Right lobe of liver (tissue), 6 donors: ENCODE measurements at regions not wholly inside any gene's neighbourhood (a gene's known extent, or its start where the extent isn't known, plus 50 kb on each side); places are given as distances from the start of the nearest gene placed in this dataset.

Experiments
- ATAC-seq, 4 donors: fragments of 200-7000 bp; cut with Tn5 transposase; one replicate each; pipeline ENCODE4 v1.9.1; 2020; ENCODE audit warnings: mild to moderate bottlenecking in 4 of 4, moderate library complexity in 4 of 4
- DNase-seq, 3 donors: peaks; one replicate each; pipeline ENCODE4 v3.0.0-alpha.2; 2020
- H3K27ac ChIP-seq, 3 donors: fragments of 200-600 bp; one replicate each; pipeline ENCODE4 v1.8.0; 2022
- H3K27me3 ChIP-seq, 2 donors: fragments of 200-600 bp; one replicate each; pipeline ENCODE4 v1.8.0; 2022
- H3K36me3 ChIP-seq, 4 donors: fragments of 200-600 bp; sonication (generic) in 1 of 4; one replicate each; pipeline versions ENCODE4 v1.5.1 to v1.8.0; 2017 to 2022; ENCODE audit warnings: control low read depth in 1 of 4
- H3K4me1 ChIP-seq, 4 donors: fragments of 200-600 bp; sonication (generic) in 1 of 4; one replicate each; pipeline versions ENCODE4 v1.5.1 to v1.8.0; 2017 to 2022; ENCODE audit warnings: control low read depth in 1 of 4
- H3K4me3 ChIP-seq, 3 donors: fragments of 200-600 bp; one replicate each; pipeline ENCODE4 v1.8.0; 2022
- H3K9me3 ChIP-seq, 4 donors: fragments of 200-600 bp; sonication (generic) in 1 of 4; one replicate each; pipeline versions ENCODE4 v1.5.1 to v1.8.0; 2017 to 2022; ENCODE audit warnings: control low read depth in 1 of 4
- POLR2A ChIP-seq: fragments of 450-650 bp; IDR thresholded peaks from one replicate; pipeline ENCODE4 v1.6.1; 2017; ENCODE audit warnings: antibody characterized with exemption, mild to moderate bottlenecking
- WGBS: methylation state at CpG from one replicate; pipeline ENCODE4 v1.1.6; 2018; ENCODE audit warnings: low coverage, low lambda C conversion rate; ENCODE audit not compliant: insufficient coverage; ENCODE audit errors: missing lambda C conversion rate; 5-methylcytosine and 5-hydroxymethylcytosine counted together
- intact Hi-C, 2 donors: fragments of 100-400 bp; cut with DNase I; formaldehyde crosslinking; loops; one replicate each; pipeline versions ENCODE4 v1.11.2 to v1.14.1; 2022
- TF ChIP-seq, protein P1 (sequence below), 4 donors: fragments of 200-600 bp in 3 of 4; fragments of 450-650 bp in 1 of 4; IDR thresholded peaks; one replicate each; pipeline versions ENCODE4 v1.5.1 to v1.8.0; 2016 to 2022; ENCODE audit warnings: antibody characterized with exemption in 4 of 4, mild to moderate bottlenecking in 2 of 4
- donor health status: DM: no; HTN: yes; CAD: no.
- donor health status: DM: no; HTN: no; CAD: no.
- donor health status: DM: no; HTN: no; CAD: no.
- donor health status: DM: no; HTN: yes; CAD: no.
- donor health status: DM: no; HTN: yes; CAD: no.

DNA sequence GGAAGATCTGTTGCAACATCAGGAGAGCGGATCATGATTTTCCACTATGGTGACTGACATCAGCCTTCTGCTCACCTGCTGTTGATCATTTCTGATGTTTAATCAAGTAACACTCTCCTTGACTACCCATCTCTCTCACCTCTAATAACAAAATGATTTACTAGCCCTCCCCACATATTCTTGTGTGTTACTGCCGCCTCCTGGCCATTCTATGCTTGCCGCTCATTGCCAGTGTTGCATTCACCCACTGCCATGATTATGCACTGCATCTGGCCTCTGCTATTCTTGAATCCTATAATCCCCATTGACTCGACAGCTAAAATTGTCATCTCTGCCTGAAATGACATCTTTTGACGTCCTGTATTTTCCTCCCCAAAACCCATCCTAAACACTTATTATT lies 113.8 kb downstream of the RERGL start:
- DNase-seq (no peak), ATAC-seq (no peak)
- H3K27me3 ChIP-seq = no peaks in the 10 kb centered on the region
- intact Hi-C loops = no loop called here
- H3K27ac ChIP-seq = no peak overlapping the region
- H3K4me1 ChIP-seq = no peaks in the 10 kb centered on the region
- WGBS = 34% methylated on average over 5 of the region's 5 CpGs
- H3K9me3 ChIP-seq = no peaks in the 10 kb centered on the region
- H3K36me3 ChIP-seq = no peaks in the 10 kb centered on the region
- no peak overlapping the region for H3K4me3 ChIP-seq
- TF ChIP-seq POLR2A = no peak
- TF ChIP-seq, protein P1, sequence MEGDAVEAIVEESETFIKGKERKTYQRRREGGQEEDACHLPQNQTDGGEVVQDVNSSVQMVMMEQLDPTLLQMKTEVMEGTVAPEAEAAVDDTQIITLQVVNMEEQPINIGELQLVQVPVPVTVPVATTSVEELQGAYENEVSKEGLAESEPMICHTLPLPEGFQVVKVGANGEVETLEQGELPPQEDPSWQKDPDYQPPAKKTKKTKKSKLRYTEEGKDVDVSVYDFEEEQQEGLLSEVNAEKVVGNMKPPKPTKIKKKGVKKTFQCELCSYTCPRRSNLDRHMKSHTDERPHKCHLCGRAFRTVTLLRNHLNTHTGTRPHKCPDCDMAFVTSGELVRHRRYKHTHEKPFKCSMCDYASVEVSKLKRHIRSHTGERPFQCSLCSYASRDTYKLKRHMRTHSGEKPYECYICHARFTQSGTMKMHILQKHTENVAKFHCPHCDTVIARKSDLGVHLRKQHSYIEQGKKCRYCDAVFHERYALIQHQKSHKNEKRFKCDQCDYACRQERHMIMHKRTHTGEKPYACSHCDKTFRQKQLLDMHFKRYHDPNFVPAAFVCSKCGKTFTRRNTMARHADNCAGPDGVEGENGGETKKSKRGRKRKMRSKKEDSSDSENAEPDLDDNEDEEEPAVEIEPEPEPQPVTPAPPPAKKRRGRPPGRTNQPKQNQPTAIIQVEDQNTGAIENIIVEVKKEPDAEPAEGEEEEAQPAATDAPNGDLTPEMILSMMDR (IDR thresholded peaks at IDR 0.05) = no peak

DNA sequence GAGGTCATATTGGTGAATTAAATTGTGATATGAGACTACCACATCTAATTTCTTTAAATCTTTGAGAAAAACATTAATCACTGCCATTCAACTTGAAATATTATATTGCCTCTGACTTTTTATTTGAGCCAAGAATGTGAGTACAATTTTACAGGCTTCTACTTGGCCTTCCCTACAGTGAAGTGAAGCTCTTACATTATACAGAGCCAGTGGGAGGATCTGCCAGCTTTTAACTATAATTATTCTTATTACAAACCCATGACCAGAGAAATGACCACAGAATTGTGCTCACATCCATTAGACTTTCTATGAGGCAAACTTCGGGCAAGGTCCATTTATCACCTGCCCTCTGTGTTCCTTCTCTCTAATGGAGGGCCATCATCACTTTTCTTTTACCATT lies 114.2 kb downstream of the RERGL start:
- Histone ChIP-seq H3K27me3 (no peaks in the 10 kb centered on the region), H3K27ac (no peak overlapping the region), H3K4me1 (no peaks in the 10 kb centered on the region), H3K4me3 (no peak overlapping the region), H3K9me3 (no peaks in the 10 kb centered on the region), H3K36me3 (no peaks in the 10 kb centered on the region)
- TF ChIP-seq, protein P1 (IDR thresholded peaks at IDR 0.05) = no peak
- no peak for TF ChIP-seq POLR2A
- WGBS = 38% methylated on average over 1 of the region's 1 CpG
- ATAC-seq = no peak
- DNase-seq = no peak
- intact Hi-C loops = no loop called here

DNA sequence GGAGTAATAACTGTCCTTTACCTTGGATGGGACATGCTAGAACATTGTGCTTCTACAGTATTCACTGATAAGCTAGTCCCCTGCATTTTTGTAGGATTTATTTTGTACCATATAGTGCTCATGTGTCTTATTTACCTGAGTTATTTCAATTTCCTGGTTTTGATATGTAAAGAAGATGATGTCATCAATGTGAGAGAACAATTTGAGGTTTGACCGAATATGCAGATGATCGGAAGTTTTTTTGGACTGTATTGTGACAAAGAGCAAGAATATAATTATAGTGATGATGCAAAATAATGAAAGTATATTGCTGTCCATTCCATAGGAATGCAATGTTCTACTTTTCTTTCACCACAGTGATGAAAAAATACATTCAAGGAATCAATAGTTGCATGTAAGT lies 114.8 kb downstream of the RERGL start:
- ATAC-seq (no peak), DNase-seq (no peak)
- WGBS = 90% methylated on average over 2 of the region's 2 CpGs
- no peaks in the 10 kb centered on the region for H3K4me1 ChIP-seq
- TF ChIP-seq, protein P1 (IDR thresholded peaks at IDR 0.05) = no peak
- TF ChIP-seq POLR2A = no peak
- no peak overlapping the region for H3K27ac ChIP-seq
- intact Hi-C loops = no loop called here
- no peaks in the 10 kb centered on the region for H3K36me3 ChIP-seq
- no peaks in the 10 kb centered on the region for H3K9me3 ChIP-seq
- no peak overlapping the region for H3K4me3 ChIP-seq
- no peaks in the 10 kb centered on the region for H3K27me3 ChIP-seq

DNA sequence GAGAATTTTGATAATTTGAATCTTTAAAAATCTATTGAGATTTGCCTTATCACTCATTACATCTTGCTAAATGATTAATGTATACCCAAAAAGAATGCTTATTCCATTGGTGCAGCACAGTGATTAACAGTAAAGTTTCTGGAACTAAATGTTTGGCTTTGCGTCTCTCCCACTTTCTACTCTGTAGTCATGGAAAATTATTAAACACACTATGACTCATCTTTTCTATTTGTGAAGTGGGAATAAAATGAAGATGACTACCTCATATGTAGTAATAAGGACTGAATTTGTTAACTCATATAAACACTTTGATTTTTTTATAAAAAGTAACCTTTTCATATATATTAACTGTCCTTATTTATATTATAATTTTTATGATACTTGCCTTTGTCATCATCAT lies 118.1 kb downstream of the RERGL start:
- intact Hi-C loops = no loop called here
- no peak for TF ChIP-seq POLR2A
- TF ChIP-seq, protein P1 (IDR thresholded peaks at IDR 0.05) = no peak
- Histone ChIP-seq H3K9me3 (no peaks in the 10 kb centered on the region), H3K4me1 (no peaks in the 10 kb centered on the region), H3K27me3 (no peaks in the 10 kb centered on the region), H3K27ac (no peak overlapping the region), H3K4me3 (no peak overlapping the region), H3K36me3 (no peaks in the 10 kb centered on the region)
- no peak for ATAC-seq
- DNase-seq = no peak
- WGBS = 89% methylated on average over 1 of the region's 1 CpG

DNA sequence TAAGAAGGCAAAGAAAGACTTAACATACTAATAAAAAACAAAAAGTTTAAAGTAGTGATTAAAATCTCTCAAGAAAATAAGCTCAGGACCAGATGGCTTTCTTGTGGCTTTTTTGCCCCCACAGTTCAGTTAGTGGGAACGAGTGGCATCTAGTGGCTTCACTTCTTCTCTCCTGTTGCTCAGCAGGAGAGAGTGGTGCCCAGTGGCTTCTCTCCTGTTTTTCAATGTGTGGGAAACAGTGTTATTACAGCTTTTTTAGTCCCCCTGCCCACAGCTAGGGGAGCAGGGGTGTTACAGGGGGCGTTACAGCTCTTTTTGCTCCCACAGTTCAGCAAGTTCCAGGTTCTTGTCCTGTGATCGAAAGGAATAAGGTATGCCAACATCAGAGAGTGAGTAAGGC lies 135.2 kb downstream of the RERGL start:
- Histone ChIP-seq H3K4me3 (no peak overlapping the region), H3K27ac (no peak overlapping the region), H3K4me1 (no peaks in the 10 kb centered on the region), H3K36me3 (no peaks in the 10 kb centered on the region), H3K9me3 (no peaks in the 10 kb centered on the region), H3K27me3 (no peaks in the 10 kb centered on the region)
- ATAC-seq (no peak), DNase-seq (no peak)
- intact Hi-C loops = no loop called here
- WGBS = 43% methylated on average over 3 of the region's 3 CpGs
- no peak for TF ChIP-seq POLR2A
- TF ChIP-seq, protein P1 (IDR thresholded peaks at IDR 0.05) = no peak
